ENCODE measurements at regions not wholly inside any gene's neighbourhood (a gene's known extent, or its start where the extent isn't known, plus 50 kb on each side); places are given as distances from the start of the nearest gene placed in this dataset.

GRCh38 chr5:173763410-173763809, 124.7 kb upstream of the CPEB4 start:
- no peak overlapping the region for H3K27ac ChIP-seq
- no peak overlapping the region for H3K9ac ChIP-seq (ENCODE audit: insufficient read length)
- no peak for DNase-seq (ENCODE audit: low read depth, low spot score)
- H3K36me3 ChIP-seq (ENCODE audit: insufficient read depth, low read length) = no peaks in the 10 kb centered on the region
- no peaks in the 10 kb centered on the region for H3K9me3 ChIP-seq (ENCODE audit: low read depth, low read length)
- H3K4me3 ChIP-seq = no peak overlapping the region
- TF ChIP-seq FOXP2 (optimal IDR thresholded peaks at IDR 0.05; ENCODE audit: control extremely low read depth, extremely low read length, insufficient read depth) (no peak), POLR2AphosphoS5 (IDR thresholded peaks at IDR 0.05; ENCODE audit: borderline replicate concordance, low read depth, low read length) (no peak), EZH2 (IDR thresholded peaks at IDR 0.05) (no peak)

DNA sequence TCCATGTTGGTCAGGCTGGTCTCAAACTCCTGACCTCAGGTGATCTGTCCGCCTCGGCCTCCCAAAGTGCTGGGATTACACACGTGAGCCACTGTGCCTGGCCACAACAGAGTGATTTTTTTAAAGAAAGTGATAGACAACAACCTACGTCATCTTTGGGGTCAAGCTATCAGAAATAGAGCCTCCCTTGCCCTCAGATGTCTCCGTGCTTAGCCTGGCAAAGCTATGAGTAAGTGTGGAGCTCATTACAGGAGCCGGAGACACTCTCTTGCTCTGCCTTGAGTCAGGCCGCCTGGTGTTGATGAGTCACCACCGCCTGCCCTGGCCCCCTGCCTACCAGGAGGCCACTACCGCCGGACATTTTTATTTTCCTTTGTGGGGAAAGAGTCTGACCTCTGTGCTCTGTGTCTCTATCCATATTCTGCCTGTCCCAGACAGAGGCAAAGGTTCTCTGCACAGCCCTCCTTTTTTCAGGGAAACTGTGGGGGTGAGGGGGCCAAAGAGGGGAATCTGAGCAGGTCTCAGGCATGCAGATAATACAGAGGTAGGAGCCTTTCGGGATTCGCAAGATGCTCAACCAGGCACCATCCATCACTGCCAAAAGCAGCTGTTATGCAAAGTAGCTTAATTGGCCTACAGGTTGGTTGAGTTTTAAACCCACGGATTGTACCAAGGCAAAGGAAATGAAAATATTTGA, 123.7 kb upstream of the CPEB4 start:
- Histone ChIP-seq H3K4me3 (no peak overlapping the region), H3K36me3 (ENCODE audit: insufficient read depth, low read length) (no peaks in the 10 kb centered on the region), H3K9ac (ENCODE audit: insufficient read length) (no peak overlapping the region), H3K9me3 (ENCODE audit: low read depth, low read length) (no peaks in the 10 kb centered on the region), H3K27ac (no peak overlapping the region)
- TF ChIP-seq EZH2 (IDR thresholded peaks at IDR 0.05) (no peak), FOXP2 (optimal IDR thresholded peaks at IDR 0.05; ENCODE audit: control extremely low read depth, extremely low read length, insufficient read depth) (no peak), POLR2AphosphoS5 (IDR thresholded peaks at IDR 0.05; ENCODE audit: borderline replicate concordance, low read depth, low read length) (no peak)
- no peak for DNase-seq (ENCODE audit: low read depth, low spot score)

DNA sequence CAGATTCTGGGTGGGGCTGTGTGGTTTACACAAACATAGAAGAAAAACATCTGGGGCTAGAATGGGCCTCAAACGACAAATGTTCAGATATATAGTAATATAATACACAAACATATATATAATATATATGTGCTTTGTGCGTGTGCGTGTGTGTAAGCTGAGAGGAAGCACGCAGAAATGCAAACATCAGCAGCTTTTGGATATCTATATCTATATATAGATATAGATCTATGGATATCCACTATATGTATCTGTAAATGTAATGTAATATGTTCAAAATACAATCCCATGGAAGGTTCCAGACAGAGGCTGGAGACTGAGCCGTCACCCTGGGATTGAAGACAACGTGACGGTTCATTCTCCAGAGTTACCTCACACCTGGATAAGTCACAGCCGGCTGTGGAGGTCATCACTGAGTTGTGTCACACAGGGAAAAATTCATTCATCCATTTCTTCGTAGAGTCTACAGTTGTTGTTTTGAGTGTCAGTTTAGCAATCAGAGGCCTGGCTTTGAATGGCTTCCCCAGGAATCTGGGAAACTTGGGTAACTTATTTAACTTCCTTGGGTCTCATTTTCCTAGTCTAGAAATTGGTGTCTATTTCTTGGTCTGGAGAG, 123.0 kb upstream of the CPEB4 start:
- TF ChIP-seq FOXP2 (optimal IDR thresholded peaks at IDR 0.05; ENCODE audit: control extremely low read depth, extremely low read length, insufficient read depth) = no peak
- no peak for DNase-seq (ENCODE audit: low read depth, low spot score)
- H3K27ac ChIP-seq = no peak overlapping the region
- H3K9ac ChIP-seq (ENCODE audit: insufficient read length) = no peak overlapping the region
- H3K9me3 ChIP-seq (ENCODE audit: low read depth, low read length) = no peaks in the 10 kb centered on the region
- H3K36me3 ChIP-seq (ENCODE audit: insufficient read depth, low read length) = no peaks in the 10 kb centered on the region
- no peak overlapping the region for H3K4me3 ChIP-seq

DNA sequence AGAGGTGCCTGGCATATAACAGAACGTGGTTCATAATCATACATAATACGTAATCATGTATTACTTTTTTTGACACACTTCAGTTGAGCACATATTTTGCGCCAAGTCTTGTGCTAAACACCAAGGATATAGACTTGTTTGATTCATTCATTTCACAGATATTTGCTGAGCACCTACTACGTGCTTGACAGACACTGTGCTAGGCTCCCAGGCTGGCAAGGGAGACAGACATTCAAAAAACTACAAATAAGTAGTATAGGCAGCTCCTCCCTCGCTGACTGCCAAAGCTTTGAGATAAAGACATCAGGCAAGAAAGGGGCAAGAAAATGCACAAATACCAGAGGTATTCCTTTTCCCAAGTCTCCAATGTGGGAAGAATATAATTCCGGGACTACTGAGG, 122.5 kb upstream of the CPEB4 start:
- H3K4me3 ChIP-seq = no peak overlapping the region
- H3K9me3 ChIP-seq (ENCODE audit: low read depth, low read length) = no peaks in the 10 kb centered on the region
- no peak overlapping the region for H3K27ac ChIP-seq
- no peak overlapping the region for H3K9ac ChIP-seq (ENCODE audit: insufficient read length)
- no peaks in the 10 kb centered on the region for H3K36me3 ChIP-seq (ENCODE audit: insufficient read depth, low read length)
- TF ChIP-seq POLR2AphosphoS5 (IDR thresholded peaks at IDR 0.05; ENCODE audit: borderline replicate concordance, low read depth, low read length) (no peak), EZH2 (IDR thresholded peaks at IDR 0.05) (no peak), FOXP2 (optimal IDR thresholded peaks at IDR 0.05; ENCODE audit: control extremely low read depth, extremely low read length, insufficient read depth) (no peak)
- no peak for DNase-seq (ENCODE audit: low read depth, low spot score)

GRCh38 chr5:173767574-173768266, 120.4 kb upstream of the CPEB4 start:
- Histone ChIP-seq H3K4me3 (no peak overlapping the region), H3K9ac (ENCODE audit: insufficient read length) (no peak overlapping the region), H3K36me3 (ENCODE audit: insufficient read depth, low read length) (no peaks in the 10 kb centered on the region), H3K9me3 (ENCODE audit: low read depth, low read length) (no peaks in the 10 kb centered on the region), H3K27ac (no peak overlapping the region)
- TF ChIP-seq EZH2 (IDR thresholded peaks at IDR 0.05) = no peak
- no peak for TF ChIP-seq POLR2AphosphoS5 (IDR thresholded peaks at IDR 0.05; ENCODE audit: borderline replicate concordance, low read depth, low read length)
- TF ChIP-seq FOXP2 (optimal IDR thresholded peaks at IDR 0.05; ENCODE audit: control extremely low read depth, extremely low read length, insufficient read depth) = no peak
- DNase-seq (ENCODE audit: low read depth, low spot score) = no peak

GRCh38 chr5:173768267-173768806, 119.8 kb upstream of the CPEB4 start:
- no peak overlapping the region for H3K4me3 ChIP-seq
- no peak for DNase-seq (ENCODE audit: low read depth, low spot score)
- no peak overlapping the region for H3K9ac ChIP-seq (ENCODE audit: insufficient read length)
- H3K27ac ChIP-seq = no peak overlapping the region
- no peak for TF ChIP-seq EZH2 (IDR thresholded peaks at IDR 0.05)
- no peak for TF ChIP-seq FOXP2 (optimal IDR thresholded peaks at IDR 0.05; ENCODE audit: control extremely low read depth, extremely low read length, insufficient read depth)
- no peak for TF ChIP-seq POLR2AphosphoS5 (IDR thresholded peaks at IDR 0.05; ENCODE audit: borderline replicate concordance, low read depth, low read length)
- no peaks in the 10 kb centered on the region for H3K9me3 ChIP-seq (ENCODE audit: low read depth, low read length)
- no peaks in the 10 kb centered on the region for H3K36me3 ChIP-seq (ENCODE audit: insufficient read depth, low read length)

DNA sequence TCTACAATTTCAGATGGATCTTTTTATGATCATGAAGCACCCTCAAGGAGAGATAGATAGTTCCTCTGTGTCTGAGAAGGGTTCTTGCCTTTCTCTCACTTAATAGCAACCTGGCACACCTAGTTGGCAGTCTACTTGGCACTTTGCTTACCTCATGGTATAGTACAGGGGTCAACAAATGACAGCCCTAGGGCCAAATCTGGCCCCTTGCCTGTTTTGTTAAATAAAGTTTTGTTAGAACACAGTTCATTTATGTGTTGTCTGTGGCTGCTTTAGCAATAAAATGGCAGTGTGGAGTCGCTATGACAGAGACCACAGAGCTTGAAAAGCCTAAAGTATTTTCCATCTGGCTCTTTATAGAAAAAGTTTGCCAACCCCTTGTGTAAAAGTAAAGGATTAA, 119.3 kb upstream of the CPEB4 start:
- Histone ChIP-seq H3K36me3 (ENCODE audit: insufficient read depth, low read length) (no peaks in the 10 kb centered on the region), H3K27ac (no peak overlapping the region), H3K9ac (ENCODE audit: insufficient read length) (no peak overlapping the region), H3K4me3 (no peak overlapping the region), H3K9me3 (ENCODE audit: low read depth, low read length) (no peaks in the 10 kb centered on the region)
- TF ChIP-seq FOXP2 (optimal IDR thresholded peaks at IDR 0.05; ENCODE audit: control extremely low read depth, extremely low read length, insufficient read depth) = no peak
- no peak for TF ChIP-seq EZH2 (IDR thresholded peaks at IDR 0.05)
- TF ChIP-seq POLR2AphosphoS5 (IDR thresholded peaks at IDR 0.05; ENCODE audit: borderline replicate concordance, low read depth, low read length) = no peak
- no peak for DNase-seq (ENCODE audit: low read depth, low spot score)

DNA sequence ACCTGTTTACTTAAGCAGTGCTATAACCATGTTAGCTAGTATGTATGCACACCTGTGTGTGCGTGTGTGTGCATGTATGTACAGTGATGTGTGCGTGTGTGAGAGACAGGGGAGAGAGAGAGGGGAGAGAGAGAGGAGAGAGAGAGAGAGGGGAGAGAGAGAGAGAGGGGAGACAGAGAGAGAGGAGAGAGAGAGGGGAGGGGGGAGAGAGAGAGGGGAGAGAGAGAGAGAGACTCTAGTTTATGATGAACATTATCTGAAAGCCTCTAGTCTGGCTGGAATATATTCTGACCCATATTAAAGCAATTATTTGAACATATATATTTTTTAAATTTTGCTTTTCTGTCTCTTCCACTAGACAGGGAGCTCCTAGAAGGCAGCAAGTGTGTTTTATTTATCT, 117.5 kb upstream of the CPEB4 start:
- Histone ChIP-seq H3K27ac (no peak overlapping the region), H3K4me3 (no peak overlapping the region), H3K9ac (ENCODE audit: insufficient read length) (no peak overlapping the region), H3K36me3 (ENCODE audit: insufficient read depth, low read length) (no peaks in the 10 kb centered on the region), H3K9me3 (ENCODE audit: low read depth, low read length) (no peaks in the 10 kb centered on the region)
- no peak for TF ChIP-seq POLR2AphosphoS5 (IDR thresholded peaks at IDR 0.05; ENCODE audit: borderline replicate concordance, low read depth, low read length)
- no peak for TF ChIP-seq EZH2 (IDR thresholded peaks at IDR 0.05)
- no peak for TF ChIP-seq FOXP2 (optimal IDR thresholded peaks at IDR 0.05; ENCODE audit: control extremely low read depth, extremely low read length, insufficient read depth)
- DNase-seq (ENCODE audit: low read depth, low spot score) = no peak

All from SK-N-MC (cell line).